Sigmoid colon (tissue), 4 donors: ENCODE measurements at regions not wholly inside any gene's neighbourhood (a gene's known extent, or its start where the extent isn't known, plus 50 kb on each side); places are given as distances from the start of the nearest gene placed in this dataset.

Experiments
- EP300 ChIP-seq, 4 donors: sonication (generic); formaldehyde crosslinking; IDR thresholded peaks; one replicate each; pipeline ENCODE4 v1.6.1; 2017; ENCODE audit warnings: antibody characterized with exemption in 4 of 4
- POLR2A ChIP-seq, 2 donors: fragments of 450-650 bp; IDR thresholded peaks; one replicate each; pipeline ENCODE4 v1.6.1; 2016; ENCODE audit warnings: antibody characterized with exemption in 2 of 2, mild to moderate bottlenecking in 2 of 2, moderate library complexity in 2 of 2
- POLR2AphosphoS5 ChIP-seq, 4 donors: sonication (generic); formaldehyde crosslinking; IDR thresholded peaks; one replicate each; pipeline ENCODE4 v1.6.1; 2017; ENCODE audit warnings: antibody characterized with exemption in 4 of 4
- TF ChIP-seq, protein P1 (sequence below), 4 experiments: fragments of 450-650 bp in 3 of 4; fragments of 200-600 bp in 1 of 4; IDR thresholded peaks; one replicate each; pipeline ENCODE4 v1.5.1; 2016 to 2019; ENCODE audit warnings: antibody characterized with exemption in 4 of 4, mild to moderate bottlenecking in 3 of 4, moderate library complexity in 2 of 4

DNA sequence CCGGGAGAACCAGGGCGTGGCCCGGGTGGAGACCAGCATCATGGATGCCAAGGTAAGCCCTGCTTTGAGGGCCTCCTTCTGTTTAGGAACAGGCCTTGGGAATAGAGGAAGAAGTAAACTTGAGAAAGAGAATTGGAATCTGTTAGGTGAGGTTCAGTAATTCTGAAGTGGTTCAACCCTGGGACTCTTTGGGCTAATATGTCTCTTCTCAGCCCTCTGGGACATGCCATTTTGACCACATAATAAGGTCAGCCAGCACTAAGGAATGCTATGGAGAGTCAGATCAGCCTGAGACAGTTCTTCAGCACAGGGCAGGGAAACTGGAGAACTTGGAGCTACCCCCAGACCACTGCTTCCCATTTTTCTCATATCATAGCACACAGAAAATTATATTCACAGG is 63.3 kb upstream of the PRPS1 start:
- TF ChIP-seq EP300 (IDR thresholded peaks at IDR 0.05): no peak
- TF ChIP-seq, protein P1, sequence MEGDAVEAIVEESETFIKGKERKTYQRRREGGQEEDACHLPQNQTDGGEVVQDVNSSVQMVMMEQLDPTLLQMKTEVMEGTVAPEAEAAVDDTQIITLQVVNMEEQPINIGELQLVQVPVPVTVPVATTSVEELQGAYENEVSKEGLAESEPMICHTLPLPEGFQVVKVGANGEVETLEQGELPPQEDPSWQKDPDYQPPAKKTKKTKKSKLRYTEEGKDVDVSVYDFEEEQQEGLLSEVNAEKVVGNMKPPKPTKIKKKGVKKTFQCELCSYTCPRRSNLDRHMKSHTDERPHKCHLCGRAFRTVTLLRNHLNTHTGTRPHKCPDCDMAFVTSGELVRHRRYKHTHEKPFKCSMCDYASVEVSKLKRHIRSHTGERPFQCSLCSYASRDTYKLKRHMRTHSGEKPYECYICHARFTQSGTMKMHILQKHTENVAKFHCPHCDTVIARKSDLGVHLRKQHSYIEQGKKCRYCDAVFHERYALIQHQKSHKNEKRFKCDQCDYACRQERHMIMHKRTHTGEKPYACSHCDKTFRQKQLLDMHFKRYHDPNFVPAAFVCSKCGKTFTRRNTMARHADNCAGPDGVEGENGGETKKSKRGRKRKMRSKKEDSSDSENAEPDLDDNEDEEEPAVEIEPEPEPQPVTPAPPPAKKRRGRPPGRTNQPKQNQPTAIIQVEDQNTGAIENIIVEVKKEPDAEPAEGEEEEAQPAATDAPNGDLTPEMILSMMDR (IDR thresholded peaks at IDR 0.05): no peak
- TF ChIP-seq POLR2A (IDR thresholded peaks at IDR 0.05): no peak
- no peak for TF ChIP-seq POLR2AphosphoS5 (IDR thresholded peaks at IDR 0.05)
